H1 (cell line): ENCODE measurements at regions not wholly inside any gene's neighbourhood (a gene's known extent, or its start where the extent isn't known, plus 50 kb on each side); places are given as distances from the start of the nearest gene placed in this dataset.
A peak's percentile ranks its signal among the peaks of the same experiment; 100 is the strongest.

ENCODE experiments used
- CTCF ChIA-PET: fragments of 300-600 bp; sonication (Branson Sonifier 250); formaldehyde crosslinking; loops from one replicate; lab custom pipeline; 2021; ENCODE audit not compliant: partially characterized antibody; lab: Charles Lee
- POLR2A ChIA-PET: fragments of 300-600 bp; sonication (Branson Sonifier 250); formaldehyde crosslinking; loops from one replicate; lab custom pipeline; 2021; ENCODE audit warnings: inconsistent platforms; ENCODE audit not compliant: partially characterized antibody; lab: Charles Lee
- DNase-seq, 2 experiments: peaks; one replicate each; pipeline versions ENCODE4 v3.0.0 to v3.0.0-alpha.2; 2010 to 2022; ENCODE audit warnings: low spot score in 2 of 2, low read depth in 1 of 2, mixed read lengths in 1 of 2
- FAIRE-seq: peaks from 2 replicates; lab custom pipeline; 2011; peaks lifted over from hg19 to GRCh38; lab: Jason Lieb, UNC
- H2AFZ ChIP-seq: 2 replicates; pipeline ENCODE4 v1.8.1; 2012; ENCODE audit warnings: low read length, inconsistent platforms
- H2AK5ac ChIP-seq: 2 replicates; pipeline ENCODE4 v1.6.1; 2013; ENCODE audit warnings: low read depth, low read length
- H2BK120ac ChIP-seq: replicated peaks from 2 replicates; pipeline ENCODE3; 2013; ENCODE audit warnings: low read depth, low read length, inconsistent platforms
- H2BK12ac ChIP-seq: 2 replicates; pipeline ENCODE4 v1.6.1; 2013; ENCODE audit warnings: low read depth, low read length
- H2BK15ac ChIP-seq: 2 replicates; pipeline ENCODE4 v1.6.1; 2013; ENCODE audit warnings: low read length
- H2BK20ac ChIP-seq: 2 replicates; pipeline ENCODE4 v1.6.1; 2013; ENCODE audit warnings: low read length
- H2BK5ac ChIP-seq: 2 replicates; pipeline ENCODE4 v1.6.1; 2013; ENCODE audit warnings: low read depth, low read length
- H3K14ac ChIP-seq: 2 replicates; pipeline ENCODE4 v1.6.1; 2013; ENCODE audit warnings: inconsistent platforms; ENCODE audit not compliant: insufficient read length
- H3K18ac ChIP-seq: 2 replicates; pipeline ENCODE4 v1.6.1; 2013; ENCODE audit warnings: low read length; ENCODE audit errors: extremely low read depth
- H3K23ac ChIP-seq: 2 replicates; pipeline ENCODE4 v1.6.1; 2013; ENCODE audit warnings: inconsistent platforms; ENCODE audit not compliant: insufficient read length
- H3K23me2 ChIP-seq: 2 replicates; pipeline ENCODE4 v1.6.1; 2013; ENCODE audit warnings: low read depth, low read length
- H3K27ac ChIP-seq: 2 replicates; pipeline ENCODE4 v1.6.1; 2011; ENCODE audit warnings: low read depth, low read length, inconsistent platforms
- H3K27me3 ChIP-seq, 4 experiments: replicated peaks in 1 of 4; 1 replicate in 1 of 4; 2 replicates in 3 of 4; pipeline versions ENCODE4 v1.6.1 to v1.8.1; 2011 to 2013; ENCODE audit warnings: low read length in 3 of 4, mild to moderate bottlenecking in 3 of 4, inconsistent platforms in 2 of 4, mixed read lengths in 2 of 4, moderate library complexity in 1 of 4; ENCODE audit not compliant: control insufficient read depth in 3 of 4, insufficient read depth in 3 of 4; ENCODE audit errors: extremely low read depth in 1 of 4
- H3K36me3 ChIP-seq, 4 experiments: 2 replicates each; pipeline versions ENCODE4 v1.6.1 to v1.8.1; 2011 to 2013; ENCODE audit warnings: mild to moderate bottlenecking in 4 of 4, low read length in 3 of 4, moderate library complexity in 2 of 4, control low read depth in 1 of 4, inconsistent platforms in 1 of 4; ENCODE audit not compliant: insufficient read depth in 4 of 4, control insufficient read depth in 2 of 4
- H3K4ac ChIP-seq: replicated peaks from 2 replicates; pipeline ENCODE3; 2013; ENCODE audit warnings: low read length, low read depth, mixed read lengths, inconsistent platforms; ENCODE audit not compliant: insufficient read length
- H3K4me1 ChIP-seq, 4 experiments: replicated peaks in 1 of 4; 1 replicate in 1 of 4; 2 replicates in 3 of 4; pipeline versions ENCODE4 v1.6.1 to v1.8.1; 2011 to 2013; ENCODE audit warnings: low read length in 3 of 4, inconsistent platforms in 2 of 4, mixed read lengths in 1 of 4; ENCODE audit not compliant: insufficient read depth in 4 of 4, control insufficient read depth in 3 of 4
- H3K4me2 ChIP-seq, 2 experiments: 2 replicates each; pipeline versions ENCODE4 v1.6.1 to v1.8.1; 2011 to 2013; ENCODE audit warnings: low read depth in 2 of 2, low read length in 2 of 2, control low read depth in 1 of 2, inconsistent platforms in 1 of 2, mild to moderate bottlenecking in 1 of 2; ENCODE audit not compliant: insufficient read depth in 1 of 2
- H3K4me3 ChIP-seq, 4 experiments: fragments of 200-600, 300-600 bp in 1 of 4; sonication (generic), shearing (Covaris generic), sonication (Bioruptor Twin) in 1 of 4; 2 replicates each; pipeline versions ENCODE4 v1.5.1 to v1.8.1; 2011 to 2016; ENCODE audit warnings: low read length in 4 of 4, low read depth in 3 of 4, control low read depth in 2 of 4, inconsistent platforms in 2 of 4, mild to moderate bottlenecking in 2 of 4, mixed read lengths in 1 of 4, moderate library complexity in 1 of 4; ENCODE audit not compliant: insufficient read depth in 2 of 4; ENCODE audit errors: extremely low read depth in 1 of 4
- H3K56ac ChIP-seq: replicated peaks from 2 replicates; pipeline ENCODE3; 2013; ENCODE audit warnings: low read depth, mild to moderate bottlenecking, mixed read lengths, low read length, inconsistent platforms; ENCODE audit not compliant: insufficient read length
- H3K79me1 ChIP-seq: 2 replicates; pipeline ENCODE4 v1.6.1; 2013; ENCODE audit warnings: low read depth, low read length, control low read depth
- H3K79me2 ChIP-seq, 2 experiments: 2 replicates each; pipeline versions ENCODE4 v1.6.1 to v1.8.1; 2012 to 2013; ENCODE audit warnings: low read length in 2 of 2, mild to moderate bottlenecking in 2 of 2, inconsistent platforms in 1 of 2; ENCODE audit not compliant: insufficient read depth in 2 of 2, control insufficient read depth in 1 of 2
- H3K9ac ChIP-seq, 4 experiments: replicated peaks in 1 of 4; 1 replicate in 1 of 4; 2 replicates in 3 of 4; pipeline versions ENCODE4 v1.6.1 to v1.8.1; 2011 to 2013; ENCODE audit warnings: low read depth in 3 of 4, low read length in 3 of 4, control low read depth in 2 of 4, mild to moderate bottlenecking in 2 of 4, moderate library complexity in 2 of 4, inconsistent platforms in 1 of 4; ENCODE audit errors: extremely low read depth in 1 of 4
- H3K9me3 ChIP-seq, 2 experiments: 2 replicates each; pipeline versions ENCODE4 v1.6.1 to v1.8.1; 2012 to 2013; ENCODE audit warnings: mild to moderate bottlenecking in 2 of 2, moderate library complexity in 2 of 2, control low read depth in 1 of 2, inconsistent platforms in 1 of 2, low read depth in 1 of 2, low read length in 1 of 2, mixed read lengths in 1 of 2; ENCODE audit not compliant: insufficient read depth in 2 of 2
- H4K20me1 ChIP-seq, 2 experiments: replicated peaks in 1 of 2; 2 replicates each; pipeline versions ENCODE3 to v1.8.1; 2011 to 2013; ENCODE audit warnings: inconsistent platforms in 2 of 2, low read length in 2 of 2, mild to moderate bottlenecking in 1 of 2; ENCODE audit not compliant: insufficient read depth in 2 of 2, control insufficient read depth in 1 of 2
- H4K5ac ChIP-seq: 2 replicates; pipeline ENCODE4 v1.6.1; 2013; ENCODE audit warnings: low read length, low read depth, mixed read lengths, inconsistent platforms; ENCODE audit not compliant: insufficient read length
- H4K8ac ChIP-seq: 2 replicates; pipeline ENCODE4 v1.8.0; 2013; ENCODE audit warnings: mild to moderate bottlenecking, moderate library complexity, low read length, inconsistent platforms; ENCODE audit not compliant: insufficient read depth; ENCODE audit errors: extremely low read depth
- H4K91ac ChIP-seq: replicated peaks from 2 replicates; pipeline ENCODE3; 2013; ENCODE audit warnings: low read length, mixed read lengths, inconsistent platforms; ENCODE audit not compliant: insufficient read length
- BACH1 ChIP-seq: IDR thresholded peaks from 2 replicates; pipeline ENCODE4 v1.6.1; 2012; ENCODE audit warnings: low read length, improper control_type of control experiment
- CHD1 ChIP-seq: IDR thresholded peaks from 2 replicates; pipeline ENCODE4 v1.6.1; 2012; ENCODE audit warnings: low read depth, low read length, improper control_type of control experiment
- SIN3A ChIP-seq, 2 experiments: IDR thresholded peaks in 1 of 2; conservative IDR thresholded peaks in 1 of 2; 2 replicates each; pipeline ENCODE4 v1.6.1; 2011 to 2012; ENCODE audit warnings: low read length in 2 of 2, improper control_type of control experiment in 1 of 2, low read depth in 1 of 2, mild to moderate bottlenecking in 1 of 2
- TEAD4 ChIP-seq: IDR thresholded peaks from 2 replicates; pipeline ENCODE4 v1.6.1; 2012; ENCODE audit warnings: low read depth, low read length, inconsistent platforms, mixed read lengths
- USF2 ChIP-seq: IDR thresholded peaks from 2 replicates; pipeline ENCODE4 v1.6.1; 2011; ENCODE audit warnings: low read length, improper control_type of control experiment
- WGBS, 2 experiments: shearing (Covaris generic) in 1 of 2; methylation state at CpG; one replicate each; pipeline versions ENCODE4 v1.1.6 to v1.1.7; 2013 to 2015; ENCODE audit warnings: low lambda C conversion rate in 2 of 2, mixed read lengths in 2 of 2, inconsistent platforms in 1 of 2, low coverage in 1 of 2, missing lambda C conversion rate in 1 of 2; ENCODE audit not compliant: insufficient replicate concordance in 2 of 2, insufficient coverage in 1 of 2, insufficient read length in 1 of 2; ENCODE audit errors: extremely low coverage in 1 of 2, missing lambda C conversion rate in 1 of 2; 5-methylcytosine and 5-hydroxymethylcytosine counted together

GRCh38 chr14:86203843-86204242, 673.9 kb downstream of the FLRT2 start:
- POLR2A ChIA-PET, result no interaction called here

More at GRCh38 chr14:86203843-86204242, 673.9 kb downstream of the FLRT2 start:
- Histone ChIP-seq H3K79me2 (no peaks in the 10 kb centered on the region), H4K91ac (no peak overlapping the region), H2AK5ac (no peak overlapping the region), H4K5ac (no peak overlapping the region), H2BK12ac (no peak overlapping the region), H3K56ac (no peak overlapping the region), H2BK20ac (no peak overlapping the region), H3K23me2 (no peaks in the 10 kb centered on the region), H2AFZ (0 out of 2 replicates have a peak overlapping the region, but pooled peaks have one; percentile 8), H3K18ac (no peak overlapping the region), H2BK5ac (no peak overlapping the region), H2BK15ac (no peak overlapping the region), H3K14ac (no peak overlapping the region), H4K8ac (no peak overlapping the region), H4K20me1 (no peaks in the 10 kb centered on the region), H3K9ac (no peak overlapping the region), H3K4me3 (no peak overlapping the region), H3K4me1 (no peaks in the 10 kb centered on the region), H3K23ac (no peak overlapping the region), H3K4ac (no peak overlapping the region), H3K79me1 (no peaks in the 10 kb centered on the region), H3K27ac (no peak overlapping the region), H2BK120ac (no peak overlapping the region), H3K36me3 (no peaks in the 10 kb centered on the region), H3K27me3 (no peaks in the 10 kb centered on the region), H3K4me2 (no peak overlapping the region), H3K9me3 (no peaks in the 10 kb centered on the region)
- WGBS, 2 experiments, result 78% methylated on average over 1 of the region's 1 CpG; no CpG with 5 or more reads in 1 of the 2 experiments
- DNase-seq (no peak), FAIRE-seq (no peak)
- CTCF ChIA-PET, result no interaction called here
- TF ChIP-seq SIN3A (conservative IDR thresholded peaks at IDR 0.05 in 1 of 2, IDR thresholded peaks at IDR 0.05 in 1 of 2; ENCODE audit: low read depth in 1 of 2, low read length in 2 of 2) (no peak), TEAD4 (no peak), CHD1 (no peak), USF2 (no peak), BACH1 (no peak)
